Thoracic aorta (tissue), 2 donors: ENCODE measurements at regions not wholly inside any gene's neighbourhood (a gene's known extent, or its start where the extent isn't known, plus 50 kb on each side); places are given as distances from the start of the nearest gene placed in this dataset.

Experiments used
- ATAC-seq: fragments of 150-250 bp; one replicate; pipeline ENCODE4 v1.8.0; 2017; ENCODE audit warnings: low read depth; ENCODE audit not compliant: insufficient number of reproducible peaks, low FRiP score
- DNase-seq: peaks from one replicate; pipeline ENCODE4 v3.0.0-alpha.2; 2020; ENCODE audit warnings: low spot score
- H3K27ac ChIP-seq, 2 donors: fragments of 200-600 bp; sonication (generic); 1 replicate in 1 of 2; 2 replicates in 1 of 2; pipeline ENCODE4 v1.5.1; 2016; ENCODE audit warnings: mild to moderate bottlenecking in 2 of 2, moderate library complexity in 2 of 2
- H3K27me3 ChIP-seq: fragments of 200-600 bp; sonication (generic); replicated peaks from 2 replicates; pipeline ENCODE4 v1.6.0; 2016; ENCODE audit warnings: mild to moderate bottlenecking; ENCODE audit not compliant: insufficient read depth
- H3K36me3 ChIP-seq: fragments of 200-600 bp; sonication (generic); one replicate; pipeline ENCODE4 v1.5.1; 2016
- H3K4me1 ChIP-seq, 2 donors: fragments of 200-600 bp; sonication (generic); 1 replicate in 1 of 2; 2 replicates in 1 of 2; pipeline versions ENCODE4 v1.5.1 to v1.6.0; 2016; ENCODE audit warnings: low read depth in 2 of 2, mild to moderate bottlenecking in 1 of 2; ENCODE audit not compliant: control insufficient read depth in 1 of 2
- H3K4me3 ChIP-seq: fragments of 200-600 bp; sonication (generic); 2 replicates; pipeline ENCODE4 v1.5.1; 2016; ENCODE audit warnings: mild to moderate bottlenecking
- H3K9me3 ChIP-seq: fragments of 200-600 bp; sonication (generic); 2 replicates; pipeline ENCODE4 v1.5.1; 2016
- TF ChIP-seq, protein P1 (sequence below): fragments of 200-600 bp; sonication (generic); IDR thresholded peaks from one replicate; pipeline ENCODE4 v1.5.1; 2019; ENCODE audit warnings: antibody characterized with exemption

GRCh38 chr18:2316082-2316750 is 255.1 kb downstream of the METTL4 start:
- Histone ChIP-seq H3K4me1 (no peaks in the 10 kb centered on the region), H3K36me3 (no peaks in the 10 kb centered on the region), H3K4me3 (no peak overlapping the region), H3K27me3 (no peaks in the 10 kb centered on the region), H3K9me3 (no peaks in the 10 kb centered on the region), H3K27ac (no peak overlapping the region)
- TF ChIP-seq, protein P1, sequence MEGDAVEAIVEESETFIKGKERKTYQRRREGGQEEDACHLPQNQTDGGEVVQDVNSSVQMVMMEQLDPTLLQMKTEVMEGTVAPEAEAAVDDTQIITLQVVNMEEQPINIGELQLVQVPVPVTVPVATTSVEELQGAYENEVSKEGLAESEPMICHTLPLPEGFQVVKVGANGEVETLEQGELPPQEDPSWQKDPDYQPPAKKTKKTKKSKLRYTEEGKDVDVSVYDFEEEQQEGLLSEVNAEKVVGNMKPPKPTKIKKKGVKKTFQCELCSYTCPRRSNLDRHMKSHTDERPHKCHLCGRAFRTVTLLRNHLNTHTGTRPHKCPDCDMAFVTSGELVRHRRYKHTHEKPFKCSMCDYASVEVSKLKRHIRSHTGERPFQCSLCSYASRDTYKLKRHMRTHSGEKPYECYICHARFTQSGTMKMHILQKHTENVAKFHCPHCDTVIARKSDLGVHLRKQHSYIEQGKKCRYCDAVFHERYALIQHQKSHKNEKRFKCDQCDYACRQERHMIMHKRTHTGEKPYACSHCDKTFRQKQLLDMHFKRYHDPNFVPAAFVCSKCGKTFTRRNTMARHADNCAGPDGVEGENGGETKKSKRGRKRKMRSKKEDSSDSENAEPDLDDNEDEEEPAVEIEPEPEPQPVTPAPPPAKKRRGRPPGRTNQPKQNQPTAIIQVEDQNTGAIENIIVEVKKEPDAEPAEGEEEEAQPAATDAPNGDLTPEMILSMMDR, result no peak
- DNase-seq (no peak), ATAC-seq (no peak)

DNA sequence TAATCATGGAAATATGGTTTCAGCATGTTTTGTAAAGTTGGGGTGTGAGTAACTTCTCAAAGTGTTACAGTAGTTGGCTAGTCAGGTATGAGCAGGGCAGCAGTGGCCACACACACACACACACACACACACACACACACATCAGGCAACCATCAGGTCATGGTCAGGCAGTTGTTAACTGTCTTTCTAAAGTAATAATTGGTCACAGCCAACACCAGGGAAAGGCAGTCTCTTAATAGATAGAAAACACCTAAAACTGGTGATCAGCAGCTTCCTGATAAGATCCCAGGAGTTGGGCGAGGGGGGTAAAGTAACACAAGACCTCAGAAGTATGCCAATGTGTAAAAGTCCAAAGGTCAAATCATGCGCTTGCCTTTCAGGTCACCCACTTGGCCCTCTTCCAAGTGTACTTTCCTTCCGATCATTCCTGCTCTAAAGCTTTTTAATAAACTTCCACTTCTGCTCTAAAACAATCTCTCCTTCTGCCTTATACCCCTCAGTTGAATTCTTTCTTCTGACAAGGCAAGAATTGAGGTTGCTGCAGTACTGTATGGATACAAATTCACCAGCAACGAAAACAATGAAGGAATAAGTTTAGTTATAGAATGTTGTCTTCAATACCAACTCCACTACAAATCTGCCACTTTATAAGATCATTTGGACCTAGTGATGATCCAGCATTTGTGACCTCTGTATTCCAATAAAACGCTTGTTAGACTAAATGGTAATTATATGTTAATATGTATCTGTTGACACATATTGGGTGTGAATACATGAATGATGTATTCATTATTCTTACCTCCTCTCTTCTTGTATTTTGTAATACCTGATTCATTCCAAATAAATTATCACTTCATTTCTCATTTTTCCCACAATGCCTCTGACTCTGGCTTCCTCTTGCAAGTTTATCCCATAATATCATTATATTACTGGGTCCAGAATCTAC is 254.3 kb downstream of the METTL4 start:
- no peaks in the 10 kb centered on the region for H3K4me1 ChIP-seq
- no peaks in the 10 kb centered on the region for H3K36me3 ChIP-seq
- no peak overlapping the region for H3K27ac ChIP-seq
- H3K27me3 ChIP-seq, result no peaks in the 10 kb centered on the region
- TF ChIP-seq, protein P1, result no peak
- ATAC-seq (no peak), DNase-seq (no peak)
- H3K9me3 ChIP-seq, result no peaks in the 10 kb centered on the region
- no peak overlapping the region for H3K4me3 ChIP-seq

DNA sequence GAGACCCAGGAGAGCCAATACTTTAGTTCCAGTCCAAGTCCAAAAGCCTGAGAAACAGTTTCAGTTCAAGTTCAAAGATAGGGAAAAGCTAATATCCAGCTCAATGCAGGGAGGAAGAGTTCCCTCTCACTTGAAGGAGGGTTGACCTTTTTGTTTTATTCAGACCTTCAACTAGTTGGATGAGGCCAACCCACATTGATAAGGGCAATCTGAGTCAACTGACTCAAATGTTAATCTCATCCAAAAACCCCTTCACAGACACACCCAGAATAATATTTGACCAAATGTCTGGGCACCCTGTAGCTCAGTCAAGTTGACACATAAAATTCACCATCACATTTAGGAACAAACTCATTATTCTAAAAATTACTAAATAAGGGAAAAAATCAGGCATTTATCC is 246.8 kb downstream of the METTL4 start:
- Histone ChIP-seq H3K4me1 (no peaks in the 10 kb centered on the region), H3K27ac (no peak overlapping the region), H3K4me3 (no peak overlapping the region), H3K9me3 (no peaks in the 10 kb centered on the region), H3K27me3 (no peaks in the 10 kb centered on the region), H3K36me3 (no peaks in the 10 kb centered on the region)
- ATAC-seq (no peak), DNase-seq (no peak)
- TF ChIP-seq, protein P1, result no peak

GRCh38 chr18:2325308-2325849 is 245.9 kb downstream of the METTL4 start:
- Histone ChIP-seq H3K4me3 (no peak overlapping the region), H3K9me3 (no peaks in the 10 kb centered on the region), H3K27ac (no peak overlapping the region), H3K4me1 (no peaks in the 10 kb centered on the region), H3K36me3 (no peaks in the 10 kb centered on the region), H3K27me3 (no peaks in the 10 kb centered on the region)
- TF ChIP-seq, protein P1, result no peak
- ATAC-seq (no peak), DNase-seq (no peak)

- no peaks in the 10 kb centered on the region for H3K36me3 ChIP-seq
- no peak for DNase-seq
- H3K27ac ChIP-seq, result no peak overlapping the region
- ATAC-seq, result no peak
- no peak overlapping the region for H3K4me3 ChIP-seq
- no peaks in the 10 kb centered on the region for H3K9me3 ChIP-seq
- TF ChIP-seq, protein P1, result no peak
- H3K4me1 ChIP-seq, result no peaks in the 10 kb centered on the region
- H3K27me3 ChIP-seq, result no peaks in the 10 kb centered on the region
Measured at GRCh38 chr18:2325933-2326332, 245.4 kb downstream of the METTL4 start.
